Uterus (tissue), 2 donors: ENCODE measurements at regions not wholly inside any gene's neighbourhood (a gene's known extent, or its start where the extent isn't known, plus 50 kb on each side); places are given as distances from the start of the nearest gene placed in this dataset.

Experiments used
- CTCF ChIP-seq, 4 experiments: fragments of 200-600 bp in 2 of 4; fragments of 450-650 bp in 2 of 4; sonication (generic) in 2 of 4; IDR thresholded peaks; one replicate each; pipeline ENCODE4 v1.5.1; 2016 to 2019; ENCODE audit warnings: antibody characterized with exemption in 4 of 4, mild to moderate bottlenecking in 2 of 4, moderate library complexity in 1 of 4
- POLR2A ChIP-seq, 2 donors: fragments of 450-650 bp; IDR thresholded peaks; one replicate each; pipeline ENCODE4 v1.6.1; 2016; ENCODE audit warnings: antibody characterized with exemption in 2 of 2, mild to moderate bottlenecking in 1 of 2, moderate library complexity in 1 of 2

GRCh38 chr21:15552914-15553494, 176.8 kb upstream of the USP25 start:
- TF ChIP-seq CTCF (IDR thresholded peaks at IDR 0.05) (peak in 1 of 4 experiments; percentile 17), POLR2A (IDR thresholded peaks at IDR 0.05) (no peak)
